Mononuclear cell (primary cell): ENCODE measurements at regions not wholly inside any gene's neighbourhood (a gene's known extent, or its start where the extent isn't known, plus 50 kb on each side); places are given as distances from the start of the nearest gene placed in this dataset.

Experiments used
- H3K27me3 ChIP-seq: 2 replicates; pipeline ENCODE4 v1.6.0; 2011; ENCODE audit warnings: low read length, control low read depth; ENCODE audit not compliant: insufficient read depth
- H3K4me1 ChIP-seq: 2 replicates; pipeline ENCODE4 v1.5.1; 2011; ENCODE audit warnings: mild to moderate bottlenecking, low read length, control low read depth; ENCODE audit not compliant: insufficient read depth
- H3K4me3 ChIP-seq: 2 replicates; pipeline ENCODE4 v1.5.1; 2011; ENCODE audit warnings: mild to moderate bottlenecking, low read length, moderate library complexity
- H3K9me3 ChIP-seq: 2 replicates; pipeline ENCODE4 v1.5.1; 2011; ENCODE audit warnings: low read depth, mild to moderate bottlenecking, control low read depth, low read length

DNA sequence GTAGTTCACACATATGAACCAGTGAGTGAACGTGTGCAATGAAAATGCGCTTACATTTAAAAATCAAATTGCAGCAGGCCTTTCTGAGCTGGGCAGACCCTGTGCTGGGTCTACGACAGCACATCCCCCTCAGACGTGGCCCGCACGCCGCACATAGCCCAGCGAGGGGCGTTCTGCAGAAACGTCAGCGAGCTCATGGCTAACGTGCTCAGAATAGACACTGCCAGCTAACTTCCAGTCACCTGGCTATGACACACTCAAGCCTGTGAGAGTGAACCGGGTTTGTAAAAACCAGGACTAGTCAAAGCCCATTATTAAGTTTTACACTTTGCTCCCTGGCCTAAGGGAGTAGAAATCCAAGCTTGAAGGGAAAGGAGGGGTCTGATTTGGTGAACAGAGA, 108.1 kb upstream of the INSIG1 start:
- Histone ChIP-seq H3K4me3 (no peak overlapping the region), H3K4me1 (peaks cover 4% of the 10 kb centered on the region), H3K27me3 (no peaks in the 10 kb centered on the region), H3K9me3 (peaks cover 16% of the 10 kb centered on the region)

DNA sequence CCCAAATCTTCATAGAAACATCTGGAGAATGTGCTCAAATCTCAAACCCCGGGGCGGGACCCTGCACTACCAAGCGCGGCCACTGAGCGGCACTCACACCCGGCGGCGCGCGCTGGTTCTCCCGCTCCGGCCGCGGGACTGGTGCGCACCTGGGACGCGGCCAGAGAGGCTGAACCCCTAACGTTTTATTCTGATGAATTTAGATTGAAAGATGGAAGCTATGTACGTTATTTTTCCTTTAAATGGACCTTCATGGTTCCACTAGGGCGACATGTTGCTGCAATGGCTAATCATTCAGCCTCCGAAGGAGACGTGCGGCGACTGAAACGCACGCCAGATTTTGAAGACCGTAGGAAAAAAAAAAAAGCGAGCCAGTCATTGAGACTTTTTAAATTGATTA, 107.0 kb upstream of the INSIG1 start:
- Histone ChIP-seq H3K4me3 (no peak overlapping the region), H3K27me3 (no peaks in the 10 kb centered on the region), H3K9me3 (peaks cover 5% of the 10 kb centered on the region), H3K4me1 (peaks cover 4% of the 10 kb centered on the region)

DNA sequence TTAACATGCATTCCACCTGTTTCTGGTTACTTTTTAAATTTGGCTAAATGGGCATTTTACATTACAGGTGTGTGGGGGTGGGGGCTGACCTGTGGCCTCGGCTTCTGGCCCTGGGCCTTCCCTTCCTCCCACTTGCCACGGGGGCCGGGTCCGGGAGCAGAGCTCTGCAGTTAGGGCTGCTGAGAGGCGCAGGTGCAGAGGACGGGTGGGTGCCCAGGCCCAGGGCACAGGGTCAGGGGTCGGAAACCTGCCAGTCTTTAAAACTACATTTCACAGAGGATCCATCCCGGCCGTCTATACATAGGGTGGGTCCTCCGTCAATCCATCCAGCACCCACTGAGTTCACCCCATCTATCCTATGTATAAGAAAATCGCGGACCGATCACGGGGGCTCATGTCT, 106.5 kb upstream of the INSIG1 start:
- peaks cover 4% of the 10 kb centered on the region for H3K9me3 ChIP-seq
- peaks cover 4% of the 10 kb centered on the region for H3K4me1 ChIP-seq
- H3K27me3 ChIP-seq: no peaks in the 10 kb centered on the region
- H3K4me3 ChIP-seq: no peak overlapping the region

DNA sequence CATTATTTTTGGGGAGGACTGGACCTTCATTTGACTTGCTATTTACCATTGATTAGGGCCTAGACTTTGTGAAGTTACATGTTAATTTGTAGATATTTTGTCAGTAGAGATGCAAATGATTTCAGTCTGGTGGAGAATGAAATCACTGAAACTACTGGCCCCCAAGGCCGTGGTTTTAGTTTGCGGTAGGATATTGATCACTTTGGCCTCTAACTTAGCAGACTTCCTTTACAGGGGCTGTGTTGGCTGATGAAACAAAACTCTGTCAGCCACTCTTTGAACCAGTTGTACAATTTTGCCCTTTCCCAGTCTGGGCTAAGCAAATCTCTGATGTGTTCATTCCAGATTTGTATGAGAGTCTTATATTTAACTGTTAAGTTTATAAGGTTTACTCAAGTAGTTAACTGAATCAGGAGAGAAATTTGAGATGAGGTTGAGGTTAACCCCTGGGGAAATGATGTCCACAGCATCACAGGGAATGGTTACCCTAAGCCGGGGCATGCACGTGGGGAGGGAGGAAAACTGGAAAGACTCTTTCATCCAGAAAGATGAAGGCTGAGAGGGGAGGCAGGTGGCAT, 105.7 kb upstream of the INSIG1 start:
- Histone ChIP-seq H3K9me3 (peaks cover 11% of the 10 kb centered on the region), H3K4me3 (no peak overlapping the region), H3K27me3 (no peaks in the 10 kb centered on the region), H3K4me1 (peaks cover 4% of the 10 kb centered on the region)

DNA sequence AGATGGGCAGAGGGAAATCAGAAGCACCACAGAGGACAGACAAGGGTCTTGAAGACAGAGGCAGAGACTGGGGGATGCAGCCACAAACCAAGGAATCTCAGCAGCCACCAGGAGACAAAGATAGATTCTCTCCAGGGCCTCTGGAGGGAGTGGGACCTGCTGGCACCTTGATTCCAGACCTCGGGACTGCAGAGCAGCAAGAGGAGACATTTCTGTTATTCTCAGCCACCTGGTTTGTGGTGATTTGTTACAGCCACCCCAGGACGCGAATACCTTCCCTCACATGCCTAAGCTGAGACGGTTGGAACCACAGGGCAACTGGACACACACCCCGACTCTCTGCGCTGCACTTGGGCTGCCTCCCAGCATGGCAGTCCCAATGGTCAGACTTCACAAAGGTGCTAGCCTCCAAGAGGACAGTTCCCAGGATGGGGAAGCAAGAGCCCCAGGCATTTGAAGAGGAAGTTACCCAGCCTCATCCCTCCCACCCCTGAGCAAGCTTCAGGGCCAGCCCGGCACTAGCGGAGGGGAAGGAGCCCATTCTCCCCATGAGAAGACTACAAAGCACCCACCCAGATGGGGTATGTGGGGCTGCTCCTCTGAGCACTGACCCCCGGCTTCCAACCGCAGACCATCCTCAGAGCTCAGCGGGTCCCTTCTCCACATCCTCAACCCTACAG, 104.6 kb upstream of the INSIG1 start:
- peaks cover 4% of the 10 kb centered on the region for H3K4me1 ChIP-seq
- H3K9me3 ChIP-seq: peaks cover 15% of the 10 kb centered on the region
- no peak overlapping the region for H3K4me3 ChIP-seq
- H3K27me3 ChIP-seq: no peaks in the 10 kb centered on the region

DNA sequence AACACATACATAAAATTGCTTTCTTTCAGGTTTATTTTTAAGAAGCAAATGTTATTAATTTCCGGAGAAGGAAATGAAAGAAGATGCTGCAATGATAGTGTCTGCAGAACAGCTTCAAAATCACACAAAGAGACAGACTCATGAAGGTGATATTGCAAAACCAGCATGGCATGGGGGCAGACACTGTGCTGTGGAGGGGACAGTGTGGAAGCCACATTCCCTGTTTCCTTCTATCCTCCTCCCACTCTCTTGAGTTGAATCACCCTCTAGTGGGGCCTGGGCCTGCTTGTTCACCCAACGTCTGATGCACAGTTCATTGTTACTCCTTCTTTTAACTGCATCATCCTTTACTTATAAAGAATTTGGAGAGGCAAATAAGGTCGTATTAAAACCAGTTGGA, 104.0 kb upstream of the INSIG1 start:
- H3K9me3 ChIP-seq: peaks cover 15% of the 10 kb centered on the region
- H3K4me3 ChIP-seq: no peak overlapping the region
- H3K27me3 ChIP-seq: no peaks in the 10 kb centered on the region
- peaks cover 4% of the 10 kb centered on the region for H3K4me1 ChIP-seq

DNA sequence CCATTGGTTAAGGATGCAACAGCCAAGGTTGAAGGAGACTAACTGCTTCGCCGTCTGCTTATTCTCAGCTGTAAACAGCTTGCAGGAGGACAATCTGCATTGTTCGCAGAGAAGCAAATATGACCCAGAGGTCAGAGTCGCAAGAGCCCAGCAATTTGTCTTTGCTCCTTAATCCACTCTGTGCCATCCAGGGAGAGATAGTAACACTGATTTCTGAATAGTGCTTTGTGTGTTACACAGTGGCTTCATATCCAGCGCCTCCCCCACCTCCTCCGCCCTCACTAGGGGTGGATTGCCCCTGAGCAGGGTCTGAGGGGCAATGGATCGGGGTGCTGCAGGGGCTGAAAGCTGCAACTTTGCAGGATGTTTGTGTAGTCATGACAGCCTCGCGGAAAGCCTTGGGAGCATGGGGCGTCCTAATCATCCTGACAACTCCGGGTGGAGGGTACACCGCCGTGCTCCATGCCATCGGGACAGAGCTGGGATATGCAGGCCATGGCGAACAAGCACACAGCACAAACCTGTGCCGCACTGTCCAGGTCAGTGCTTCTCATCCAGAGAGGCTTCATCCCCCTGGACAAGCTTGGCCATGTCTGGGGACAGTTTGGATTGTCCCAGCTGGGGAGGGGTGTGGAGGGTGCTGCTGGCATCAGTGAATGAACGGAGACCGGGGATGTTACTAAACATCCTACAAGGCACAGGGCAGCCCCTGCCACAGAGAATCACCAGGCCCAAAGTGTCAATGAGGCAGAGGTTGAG, 103.1 kb upstream of the INSIG1 start:
- Histone ChIP-seq H3K4me1 (peaks cover 4% of the 10 kb centered on the region), H3K9me3 (peaks cover 15% of the 10 kb centered on the region), H3K27me3 (no peaks in the 10 kb centered on the region), H3K4me3 (no peak overlapping the region)

DNA sequence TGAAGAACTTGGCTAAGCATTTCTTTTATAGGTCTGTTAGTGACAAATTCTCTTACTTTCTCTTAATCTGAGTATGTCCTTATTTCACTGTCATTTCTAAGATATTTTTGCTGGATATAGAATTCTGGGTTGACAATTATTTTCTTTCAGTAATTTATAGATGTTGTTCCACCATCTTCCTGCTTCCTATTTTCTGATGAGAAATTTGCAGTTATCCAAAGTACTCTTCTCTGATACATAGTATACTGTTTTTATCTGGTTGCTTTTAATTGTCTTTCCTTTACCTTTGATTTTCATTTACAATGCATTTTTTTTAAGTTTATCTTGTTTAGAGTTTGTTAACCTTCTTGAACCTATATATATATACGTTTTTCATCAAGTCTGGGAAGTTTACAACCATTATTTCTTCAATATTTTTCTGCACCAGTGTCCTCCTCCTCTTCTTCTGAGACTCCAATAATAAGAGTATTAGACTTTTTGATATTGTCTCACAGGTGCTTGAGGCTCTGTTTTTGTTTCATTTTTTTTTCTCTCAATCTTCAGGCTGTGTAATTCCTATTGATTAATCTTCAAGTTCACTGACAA, 101.6 kb upstream of the INSIG1 start:
- H3K27me3 ChIP-seq: no peaks in the 10 kb centered on the region
- H3K4me3 ChIP-seq: no peak overlapping the region

DNA sequence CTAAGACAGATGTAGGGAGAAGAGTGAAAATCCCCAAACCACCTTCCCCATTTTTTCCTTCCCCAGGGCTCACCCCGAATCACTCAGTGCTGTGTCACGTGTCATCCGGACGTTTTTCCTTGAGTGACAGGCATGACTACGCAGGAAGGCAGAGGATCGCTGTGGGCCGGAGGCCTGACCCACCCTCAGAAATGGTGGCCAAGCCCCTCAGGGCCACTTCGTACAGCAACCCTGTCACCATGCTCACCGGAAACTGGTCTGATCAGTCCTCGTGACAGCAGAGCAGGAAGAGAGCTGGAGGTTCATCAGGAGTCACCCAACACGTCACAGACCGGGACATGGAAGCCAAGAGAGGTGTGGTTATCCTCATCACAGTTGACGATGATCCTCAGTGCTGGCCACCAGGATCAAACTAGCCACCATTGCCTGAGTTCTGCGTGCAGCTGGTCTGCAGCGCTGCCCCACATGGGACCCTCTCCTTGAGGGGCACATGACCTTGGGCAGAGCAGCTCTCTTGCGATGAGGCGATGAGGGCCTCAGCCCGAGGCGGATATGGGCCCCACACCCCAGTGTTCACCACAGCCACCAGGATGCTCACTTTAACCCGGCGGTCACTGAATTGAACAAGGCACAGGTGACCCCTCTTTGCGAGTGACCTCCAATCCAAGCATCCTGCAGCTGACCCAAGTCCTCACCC, 99.3 kb upstream of the INSIG1 start:
- H3K27me3 ChIP-seq: no peaks in the 10 kb centered on the region
- H3K4me3 ChIP-seq: no peak overlapping the region
- no peaks in the 10 kb centered on the region for H3K4me1 ChIP-seq
- peaks cover 15% of the 10 kb centered on the region for H3K9me3 ChIP-seq

More for the DNA sequence above, 101.6 kb upstream of the INSIG1 start:
- Histone ChIP-seq H3K9me3 (peaks cover 15% of the 10 kb centered on the region), H3K4me1 (no peaks in the 10 kb centered on the region)

DNA sequence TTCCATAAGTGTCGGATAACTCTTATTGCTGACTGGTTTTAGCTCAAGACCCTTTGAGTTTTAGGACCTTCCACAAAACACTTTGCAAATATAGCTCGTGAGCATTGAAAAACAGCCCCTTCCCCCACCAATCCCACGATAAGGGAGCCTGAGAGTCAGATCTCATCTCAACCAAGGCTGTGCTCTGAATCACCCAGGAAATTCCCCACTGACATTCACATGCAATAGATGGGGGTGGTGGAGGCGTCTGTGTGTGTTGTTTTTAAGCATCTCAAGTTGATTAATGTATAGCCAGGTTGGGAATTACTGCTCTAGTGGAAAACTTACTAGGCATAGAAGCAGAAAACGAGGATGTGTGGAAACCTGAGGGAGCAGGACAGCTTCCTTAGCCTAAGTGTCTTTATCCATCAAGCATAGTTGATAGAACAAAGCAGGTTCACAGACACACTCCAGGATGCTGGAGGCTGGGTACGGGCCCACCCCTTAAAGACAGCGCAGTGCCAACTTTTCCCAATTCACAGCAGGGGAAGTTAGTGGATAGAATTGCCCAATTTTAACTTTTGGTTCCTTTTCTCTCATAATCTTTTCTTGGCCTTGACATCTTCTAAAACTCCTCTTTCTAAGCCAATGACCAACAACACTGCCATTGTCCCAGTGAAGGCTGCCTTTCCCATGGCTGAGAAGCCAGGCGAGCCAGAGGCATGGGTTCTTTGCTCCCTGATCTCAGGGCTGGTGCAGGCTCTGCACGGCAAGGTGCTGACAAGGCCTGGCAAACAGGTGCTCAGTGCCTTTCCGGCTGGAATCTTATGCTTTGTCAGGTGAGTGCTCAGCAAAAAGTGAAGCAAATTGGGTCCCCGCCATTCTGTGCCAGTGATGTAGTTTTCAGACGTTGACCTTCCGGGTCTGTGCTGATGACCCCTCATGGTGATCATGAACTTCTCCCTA, 98.5 kb upstream of the INSIG1 start:
- no peaks in the 10 kb centered on the region for H3K27me3 ChIP-seq
- peaks cover 15% of the 10 kb centered on the region for H3K9me3 ChIP-seq
- no peaks in the 10 kb centered on the region for H3K4me1 ChIP-seq
- no peak overlapping the region for H3K4me3 ChIP-seq

DNA sequence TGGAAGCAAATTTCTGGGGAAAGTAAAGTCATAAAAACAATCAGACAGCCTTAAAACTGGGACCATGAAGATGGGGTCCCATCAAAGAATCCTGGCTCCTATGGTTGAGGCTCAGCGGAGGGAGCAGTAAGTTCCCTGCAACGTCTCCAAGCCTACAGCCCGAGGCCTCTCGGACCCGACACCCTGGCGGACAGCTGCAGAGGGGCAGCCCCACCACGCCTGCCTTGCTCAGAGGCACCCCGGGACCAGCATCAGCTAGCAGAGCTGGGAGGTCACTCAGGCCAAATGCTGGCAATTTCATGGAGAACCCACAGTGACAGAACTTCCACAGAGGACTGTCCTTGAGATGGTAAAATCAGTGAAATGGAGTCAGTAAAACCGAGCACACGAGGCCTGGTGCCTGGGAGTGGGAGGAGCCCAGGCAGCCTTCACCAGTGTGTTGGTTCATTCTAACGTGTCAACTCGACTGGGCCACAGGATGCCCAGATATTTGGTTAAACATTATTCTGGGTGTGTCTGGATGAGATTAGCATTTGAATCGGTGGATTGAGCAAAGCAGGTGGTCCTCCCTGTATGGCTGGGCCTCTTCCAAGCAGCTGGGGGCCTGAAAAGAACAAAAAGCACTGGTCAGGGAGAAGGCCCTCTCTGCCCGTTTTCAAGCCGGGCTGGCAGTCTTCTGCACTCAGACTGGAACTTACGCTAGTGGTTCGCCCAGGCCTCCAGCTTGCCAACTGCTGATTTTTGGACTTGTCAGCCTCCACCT, 96.2 kb upstream of the INSIG1 start:
- Histone ChIP-seq H3K9me3 (peaks cover 7% of the 10 kb centered on the region), H3K27me3 (no peaks in the 10 kb centered on the region), H3K4me1 (peaks cover 4% of the 10 kb centered on the region), H3K4me3 (no peak overlapping the region)

DNA sequence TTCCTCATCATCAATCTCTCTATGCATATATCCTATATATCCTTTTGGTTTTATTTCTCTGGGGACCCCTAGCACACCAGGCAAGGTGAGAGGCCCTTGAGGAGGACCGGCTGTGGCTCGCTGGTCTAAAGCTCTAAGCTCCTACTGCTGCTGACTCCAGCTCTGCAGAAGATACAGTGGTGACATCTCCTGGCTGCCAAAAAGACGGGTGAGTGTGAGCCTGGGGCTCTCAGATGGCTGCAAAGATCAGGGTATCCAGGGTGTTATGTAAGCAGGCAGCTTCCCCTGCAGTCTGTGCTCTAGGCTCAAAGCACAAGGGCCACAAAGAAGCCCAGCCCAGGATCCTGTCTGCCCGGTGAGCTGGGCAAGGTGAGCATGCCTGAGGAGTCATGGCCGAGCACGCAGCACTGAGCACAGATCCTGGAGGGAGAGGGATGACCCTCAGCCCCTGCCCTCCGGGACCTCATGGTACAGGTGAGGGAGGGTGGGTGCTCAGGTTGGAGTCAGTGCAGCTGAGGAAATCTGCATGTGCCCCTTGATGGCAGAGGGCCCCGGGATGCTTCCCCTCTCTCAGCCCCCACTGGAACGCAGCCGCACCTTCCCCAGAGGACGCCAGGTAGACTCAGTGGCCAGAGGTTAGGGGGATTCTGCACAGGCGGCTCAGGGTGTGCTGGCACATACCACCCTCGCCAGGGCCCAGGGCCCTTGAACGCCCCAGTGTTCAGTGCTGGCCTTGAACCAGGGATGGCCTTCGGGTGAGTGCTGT, 95.4 kb upstream of the INSIG1 start:
- Histone ChIP-seq H3K4me1 (peaks cover 10% of the 10 kb centered on the region), H3K4me3 (no peak overlapping the region), H3K27me3 (no peaks in the 10 kb centered on the region), H3K9me3 (peaks cover 1% of the 10 kb centered on the region)
